ENCODE measurements at regions not wholly inside any gene's neighbourhood (a gene's known extent, or its start where the extent isn't known, plus 50 kb on each side); places are given as distances from the start of the nearest gene placed in this dataset.

- no peak overlapping the region for H3K4me3 ChIP-seq (ENCODE audit: low read depth, low read length)
- DNase-seq (ENCODE audit: low read depth, low spot score): no peak
- no peak for TF ChIP-seq CTCF (IDR thresholded peaks at IDR 0.05; ENCODE audit: insufficient read depth, low read length, missing control alignments)
- ChIA-PET POLR2A (no interaction called here), CTCF (no interaction called here)
Measured at GRCh38 chr17:73900516-73900915, 256.3 kb upstream of the SDK2 start.

GRCh38 chr17:73901249-73901648 lies 257.0 kb upstream of the SDK2 start:
- no peak for TF ChIP-seq CTCF (IDR thresholded peaks at IDR 0.05; ENCODE audit: insufficient read depth, low read length, missing control alignments)
- DNase-seq (ENCODE audit: low read depth, low spot score): no peak
- POLR2A ChIA-PET: no interaction called here
- CTCF ChIA-PET: no interaction called here
- no peak overlapping the region for H3K4me3 ChIP-seq (ENCODE audit: low read depth, low read length)

- no peak for DNase-seq (ENCODE audit: low read depth, low spot score)
- CTCF ChIA-PET: no interaction called here
- POLR2A ChIA-PET: no interaction called here
- H3K4me3 ChIP-seq (ENCODE audit: low read depth, low read length): no peak overlapping the region
- no peak for TF ChIP-seq CTCF (IDR thresholded peaks at IDR 0.05; ENCODE audit: insufficient read depth, low read length, missing control alignments)
Measured at GRCh38 chr17:73901661-73902415, 257.6 kb upstream of the SDK2 start.

GRCh38 chr17:73902416-73903181 lies 258.4 kb upstream of the SDK2 start:
- ChIA-PET POLR2A (no interaction called here), CTCF (no interaction called here)
- H3K4me3 ChIP-seq (ENCODE audit: low read depth, low read length): no peak overlapping the region
- no peak for TF ChIP-seq CTCF (IDR thresholded peaks at IDR 0.05; ENCODE audit: insufficient read depth, low read length, missing control alignments)
- no peak for DNase-seq (ENCODE audit: low read depth, low spot score)

GRCh38 chr17:73906896-73907870 lies 262.9 kb upstream of the SDK2 start:
- CTCF ChIA-PET: no interaction called here
- DNase-seq (ENCODE audit: low read depth, low spot score): no peak
- TF ChIP-seq CTCF (IDR thresholded peaks at IDR 0.05; ENCODE audit: insufficient read depth, low read length, missing control alignments): no peak
- POLR2A ChIA-PET: no interaction called here
- no peak overlapping the region for H3K4me3 ChIP-seq (ENCODE audit: low read depth, low read length)

GRCh38 chr17:73909186-73909585 lies 264.9 kb upstream of the SDK2 start:
- no peak for TF ChIP-seq CTCF (IDR thresholded peaks at IDR 0.05; ENCODE audit: insufficient read depth, low read length, missing control alignments)
- POLR2A ChIA-PET: no interaction called here
- no peak for DNase-seq (ENCODE audit: low read depth, low spot score)
- no peak overlapping the region for H3K4me3 ChIP-seq (ENCODE audit: low read depth, low read length)
- CTCF ChIA-PET: no interaction called here

Measured in AG04449 (cell line).